Effector memory CD4-positive, alpha-beta T cell (primary cell): ENCODE measurements at regions not wholly inside any gene's neighbourhood (a gene's known extent, or its start where the extent isn't known, plus 50 kb on each side); places are given as distances from the start of the nearest gene placed in this dataset.

Source experiments
- DNase-seq, 3 donors: peaks; one replicate each; pipeline ENCODE4 v3.0.0-alpha.2; 2020
- H3K27ac ChIP-seq: 2 replicates; pipeline ENCODE4 v1.7.0; 2013; ENCODE audit warnings: mild to moderate bottlenecking, low read length, moderate library complexity; ENCODE audit not compliant: insufficient read depth, poor library complexity, severe bottlenecking
- H3K27me3 ChIP-seq: replicated peaks from 2 replicates; pipeline ENCODE4 v1.7.0; 2013; ENCODE audit warnings: mild to moderate bottlenecking, low read length; ENCODE audit not compliant: insufficient read depth, control insufficient read depth, poor library complexity, severe bottlenecking
- H3K36me3 ChIP-seq: 2 replicates; pipeline ENCODE4 v1.7.0; 2013; ENCODE audit warnings: mild to moderate bottlenecking, low read length, moderate library complexity; ENCODE audit not compliant: control insufficient read depth, insufficient read depth
- H3K4me1 ChIP-seq: 2 replicates; pipeline ENCODE4 v1.7.0; 2013; ENCODE audit warnings: low read length, mild to moderate bottlenecking; ENCODE audit not compliant: control insufficient read depth, insufficient read depth, poor library complexity, severe bottlenecking
- H3K4me3 ChIP-seq: 2 replicates; pipeline ENCODE4 v1.7.0; 2013; ENCODE audit warnings: low read length, low read depth, mild to moderate bottlenecking; ENCODE audit not compliant: insufficient read depth, poor library complexity, severe bottlenecking
- H3K9me3 ChIP-seq: 2 replicates; pipeline ENCODE4 v1.7.0; 2013; ENCODE audit warnings: mild to moderate bottlenecking, low read length, moderate library complexity; ENCODE audit not compliant: control insufficient read depth

GRCh38 chr2:212618636-212619035, 80.0 kb upstream of the ERBB4 start:
- no peaks in the 10 kb centered on the region for H3K27me3 ChIP-seq
- no peak for DNase-seq
- H3K9me3 ChIP-seq = no peaks in the 10 kb centered on the region
- H3K4me3 ChIP-seq = no peak overlapping the region
- no peaks in the 10 kb centered on the region for H3K36me3 ChIP-seq
- H3K4me1 ChIP-seq = no peaks in the 10 kb centered on the region
- no peak overlapping the region for H3K27ac ChIP-seq

- no peak overlapping the region for H3K27ac ChIP-seq
- no peaks in the 10 kb centered on the region for H3K9me3 ChIP-seq
- H3K4me1 ChIP-seq = no peaks in the 10 kb centered on the region
- H3K36me3 ChIP-seq = no peaks in the 10 kb centered on the region
- DNase-seq = no peak
- H3K27me3 ChIP-seq = no peaks in the 10 kb centered on the region
- H3K4me3 ChIP-seq = no peak overlapping the region
Observed at GRCh38 chr2:212610872-212611425, 72.3 kb upstream of the ERBB4 start.

GRCh38 chr2:212609479-212609878, 70.9 kb upstream of the ERBB4 start:
- no peaks in the 10 kb centered on the region for H3K9me3 ChIP-seq
- H3K27me3 ChIP-seq = no peaks in the 10 kb centered on the region
- H3K27ac ChIP-seq = no peak overlapping the region
- no peaks in the 10 kb centered on the region for H3K4me1 ChIP-seq
- no peaks in the 10 kb centered on the region for H3K36me3 ChIP-seq
- DNase-seq = no peak
- no peak overlapping the region for H3K4me3 ChIP-seq

GRCh38 chr2:212607080-212607479, 68.5 kb upstream of the ERBB4 start:
- no peaks in the 10 kb centered on the region for H3K9me3 ChIP-seq
- no peaks in the 10 kb centered on the region for H3K27me3 ChIP-seq
- no peak for DNase-seq
- no peak overlapping the region for H3K4me3 ChIP-seq
- no peak overlapping the region for H3K27ac ChIP-seq
- H3K36me3 ChIP-seq = no peaks in the 10 kb centered on the region
- H3K4me1 ChIP-seq = no peaks in the 10 kb centered on the region

GRCh38 chr2:212606232-212606631, 67.6 kb upstream of the ERBB4 start:
- H3K4me1 ChIP-seq = no peaks in the 10 kb centered on the region
- no peak for DNase-seq
- H3K36me3 ChIP-seq = no peaks in the 10 kb centered on the region
- no peak overlapping the region for H3K4me3 ChIP-seq
- no peaks in the 10 kb centered on the region for H3K9me3 ChIP-seq
- H3K27ac ChIP-seq = no peak overlapping the region
- no peaks in the 10 kb centered on the region for H3K27me3 ChIP-seq

- Histone ChIP-seq H3K27ac (no peak overlapping the region), H3K36me3 (no peaks in the 10 kb centered on the region), H3K4me1 (no peaks in the 10 kb centered on the region), H3K9me3 (no peaks in the 10 kb centered on the region), H3K27me3 (no peaks in the 10 kb centered on the region), H3K4me3 (no peak overlapping the region)
- no peak for DNase-seq
Observed at GRCh38 chr2:212596688-212597087, 58.1 kb upstream of the ERBB4 start.

- Histone ChIP-seq H3K4me3 (no peak overlapping the region), H3K9me3 (no peaks in the 10 kb centered on the region), H3K4me1 (no peaks in the 10 kb centered on the region), H3K36me3 (no peaks in the 10 kb centered on the region), H3K27me3 (no peaks in the 10 kb centered on the region), H3K27ac (no peak overlapping the region)
- DNase-seq = no peak
Observed at GRCh38 chr2:212596276-212596675, 57.7 kb upstream of the ERBB4 start.

GRCh38 chr2:212595036-212595654, 56.5 kb upstream of the ERBB4 start:
- Histone ChIP-seq H3K4me1 (no peaks in the 10 kb centered on the region), H3K9me3 (no peaks in the 10 kb centered on the region), H3K36me3 (no peaks in the 10 kb centered on the region), H3K27me3 (no peaks in the 10 kb centered on the region), H3K4me3 (no peak overlapping the region), H3K27ac (no peak overlapping the region)
- no peak for DNase-seq

GRCh38 chr2:212592695-212593094, 54.1 kb upstream of the ERBB4 start:
- no peaks in the 10 kb centered on the region for H3K36me3 ChIP-seq
- H3K4me3 ChIP-seq = no peak overlapping the region
- H3K9me3 ChIP-seq = no peaks in the 10 kb centered on the region
- no peak for DNase-seq
- no peaks in the 10 kb centered on the region for H3K27me3 ChIP-seq
- H3K4me1 ChIP-seq = no peaks in the 10 kb centered on the region
- H3K27ac ChIP-seq = no peak overlapping the region
